ENCODE measurements at regions not wholly inside any gene's neighbourhood (a gene's known extent, or its start where the extent isn't known, plus 50 kb on each side); places are given as distances from the start of the nearest gene placed in this dataset.

DNA sequence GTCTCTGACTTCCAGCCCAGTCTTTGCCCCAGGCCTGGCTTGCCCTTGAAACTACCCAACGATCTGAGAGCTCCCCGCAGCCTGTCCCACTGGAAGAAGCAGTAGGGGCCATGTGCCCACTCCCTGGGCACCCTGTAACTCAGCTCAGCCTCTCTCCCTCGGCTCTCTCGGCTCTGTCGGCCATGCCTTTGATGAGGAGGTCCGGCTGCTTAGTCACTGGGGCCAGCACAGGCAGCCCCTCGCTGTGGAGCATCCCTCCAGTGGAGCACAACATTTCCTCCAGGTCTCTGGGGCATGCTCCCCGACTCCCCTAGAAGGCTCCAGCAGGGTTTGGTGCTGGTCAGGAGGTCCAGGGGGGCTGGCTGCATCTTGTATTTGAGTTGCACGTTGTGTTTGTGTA is 83.3 kb upstream of the DISP3 start:
- no peaks in the 10 kb centered on the region for H3K36me3 ChIP-seq
- H3K4me3 ChIP-seq, result no peak overlapping the region
- no peak for DNase-seq
- H3K9ac ChIP-seq (ENCODE audit: low read depth in 2 of 2, low read length in 2 of 2), result no peak overlapping the region
- no peaks in the 10 kb centered on the region for H3K27me3 ChIP-seq
- H3K4me1 ChIP-seq, result no peaks in the 10 kb centered on the region
- no peak overlapping the region for H3K27ac ChIP-seq
- intact Hi-C loops (cut with DNase I), result no loop called here
- TF ChIP-seq CTCF (IDR thresholded peaks at IDR 0.05), result no peak
- H3K9me3 ChIP-seq, result no peaks in the 10 kb centered on the region

DNA sequence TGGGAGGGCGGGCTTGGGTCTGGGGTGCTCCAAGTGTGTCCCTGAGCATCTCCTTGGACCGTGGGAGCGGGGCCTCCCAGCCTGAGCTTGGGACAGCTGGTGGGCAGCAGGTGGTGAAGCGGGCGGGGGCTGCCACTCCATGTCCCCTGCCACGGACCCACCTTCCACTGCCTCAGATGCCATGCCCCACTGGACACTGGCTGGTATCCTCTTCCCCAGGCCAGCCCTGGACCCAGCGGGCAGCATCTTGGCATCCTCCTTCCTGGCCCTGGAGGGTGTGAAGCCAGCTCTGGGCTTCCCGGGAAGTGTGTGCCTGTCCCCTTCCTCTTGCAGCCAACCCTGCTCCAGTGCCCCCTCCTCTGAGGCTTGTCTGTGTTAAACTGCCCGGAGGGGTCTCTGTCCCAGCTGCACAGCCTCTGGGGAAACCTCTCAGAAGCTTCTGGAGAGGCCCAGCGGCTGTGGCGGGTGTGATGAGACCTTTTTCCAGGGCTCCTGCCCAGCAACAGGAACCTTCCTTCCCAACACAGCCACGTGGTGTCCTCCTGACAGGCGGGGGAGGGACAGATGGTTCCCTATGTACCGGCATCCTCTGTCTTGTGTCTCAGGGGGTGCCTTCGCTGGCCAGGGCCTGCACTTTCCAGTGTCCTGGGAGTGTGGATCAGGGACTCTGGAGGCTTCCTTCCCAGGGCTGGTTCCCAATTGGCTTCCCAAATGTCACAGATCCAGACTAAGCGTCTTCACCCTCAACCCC is 81.6 kb upstream of the DISP3 start:
- intact Hi-C loops (cut with DNase I), result no loop called here
- no peak overlapping the region for H3K27ac ChIP-seq
- DNase-seq, result no peak
- H3K27me3 ChIP-seq, result no peaks in the 10 kb centered on the region
- H3K9ac ChIP-seq (ENCODE audit: low read depth in 2 of 2, low read length in 2 of 2), result no peak overlapping the region
- H3K36me3 ChIP-seq, result no peaks in the 10 kb centered on the region
- no peak overlapping the region for H3K4me3 ChIP-seq
- H3K4me1 ChIP-seq, result no peaks in the 10 kb centered on the region
- H3K9me3 ChIP-seq, result no peaks in the 10 kb centered on the region
- no peak for TF ChIP-seq CTCF (IDR thresholded peaks at IDR 0.05)

DNA sequence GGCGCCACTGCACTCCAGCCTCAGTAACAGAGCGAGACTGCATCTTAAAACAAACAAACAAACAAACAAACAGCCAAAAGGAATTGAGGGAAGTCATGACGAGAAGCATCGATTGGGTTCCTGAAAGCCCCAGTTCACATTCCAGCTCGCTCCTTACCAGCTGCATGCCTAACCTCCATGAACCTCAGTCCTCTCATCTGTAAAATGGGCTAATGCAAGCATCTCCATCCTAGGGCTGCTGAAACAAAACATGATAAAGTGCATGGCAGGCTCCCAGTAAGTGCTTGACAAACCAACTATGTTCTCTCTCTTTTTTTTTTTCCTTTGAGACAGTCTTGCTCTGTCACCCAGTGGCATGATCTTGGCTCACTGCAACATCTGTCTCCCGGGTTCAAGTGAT is 79.7 kb upstream of the DISP3 start:
- intact Hi-C loops (cut with DNase I), result no loop called here
- TF ChIP-seq CTCF (IDR thresholded peaks at IDR 0.05), result no peak
- no peaks in the 10 kb centered on the region for H3K27me3 ChIP-seq

GRCh38 chr1:11400155-11400554 is 78.8 kb upstream of the DISP3 start:
- Histone ChIP-seq H3K27me3 (no peaks in the 10 kb centered on the region), H3K36me3 (no peaks in the 10 kb centered on the region), H3K4me1 (no peaks in the 10 kb centered on the region), H3K9ac (ENCODE audit: low read depth in 2 of 2, low read length in 2 of 2) (no peak overlapping the region), H3K27ac (no peak overlapping the region), H3K9me3 (no peaks in the 10 kb centered on the region), H3K4me3 (no peak overlapping the region)
- no peak for DNase-seq
- intact Hi-C loops (cut with DNase I), result no loop called here
- no peak for TF ChIP-seq CTCF (IDR thresholded peaks at IDR 0.05)

More for the DNA sequence above, 79.7 kb upstream of the DISP3 start:
- Histone ChIP-seq H3K9me3 (no peaks in the 10 kb centered on the region), H3K36me3 (no peaks in the 10 kb centered on the region), H3K27ac (no peak overlapping the region), H3K4me3 (no peak overlapping the region), H3K9ac (ENCODE audit: low read depth in 2 of 2, low read length in 2 of 2) (no peak overlapping the region), H3K4me1 (no peaks in the 10 kb centered on the region)
- DNase-seq, result no peak

DNA sequence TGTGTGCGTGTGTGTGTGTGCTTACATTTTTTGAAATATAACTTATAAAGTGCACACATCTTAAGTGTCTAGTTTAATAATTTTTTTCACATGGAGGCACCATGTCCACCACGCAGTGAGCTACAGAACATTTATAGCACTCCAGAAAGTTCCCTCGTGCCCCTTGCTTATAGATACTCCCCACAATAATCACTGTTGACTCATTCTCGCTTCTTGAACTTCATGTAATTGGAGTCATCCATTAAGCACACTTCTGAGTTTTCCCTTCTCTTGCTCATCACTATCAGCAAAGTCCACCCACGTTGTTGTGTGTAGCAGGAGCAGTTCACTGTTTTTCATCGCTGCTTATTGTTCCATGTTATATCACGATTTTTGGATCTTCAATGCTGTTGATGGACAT is 78.4 kb upstream of the DISP3 start:
- H3K9ac ChIP-seq (ENCODE audit: low read depth in 2 of 2, low read length in 2 of 2), result no peak overlapping the region
- no peaks in the 10 kb centered on the region for H3K9me3 ChIP-seq
- intact Hi-C loops (cut with DNase I), result no loop called here
- H3K36me3 ChIP-seq, result no peaks in the 10 kb centered on the region
- H3K4me1 ChIP-seq, result no peaks in the 10 kb centered on the region
- no peak for DNase-seq
- H3K27ac ChIP-seq, result no peak overlapping the region
- no peaks in the 10 kb centered on the region for H3K27me3 ChIP-seq
- H3K4me3 ChIP-seq, result no peak overlapping the region
- no peak for TF ChIP-seq CTCF (IDR thresholded peaks at IDR 0.05)

Data from colonic mucosa (tissue), 4 donors.